Stomach (tissue), 4 donors: ENCODE measurements at regions not wholly inside any gene's neighbourhood (a gene's known extent, or its start where the extent isn't known, plus 50 kb on each side); places are given as distances from the start of the nearest gene placed in this dataset.

Experiments
- POLR2AphosphoS5 ChIP-seq, 3 donors: sonication (generic); formaldehyde crosslinking; IDR thresholded peaks; one replicate each; pipeline ENCODE4 v1.6.1; 2016; ENCODE audit warnings: antibody characterized with exemption in 3 of 3
- TF ChIP-seq, protein P1 (sequence below), 7 experiments: fragments of 450-650 bp in 4 of 7; fragments of 200-600 bp in 3 of 7; sonication (generic) in 3 of 7; IDR thresholded peaks; one replicate each; pipeline ENCODE4 v1.5.1; 2016 to 2019; ENCODE audit warnings: antibody characterized with exemption in 7 of 7, control low read depth in 2 of 7, mild to moderate bottlenecking in 1 of 7

DNA sequence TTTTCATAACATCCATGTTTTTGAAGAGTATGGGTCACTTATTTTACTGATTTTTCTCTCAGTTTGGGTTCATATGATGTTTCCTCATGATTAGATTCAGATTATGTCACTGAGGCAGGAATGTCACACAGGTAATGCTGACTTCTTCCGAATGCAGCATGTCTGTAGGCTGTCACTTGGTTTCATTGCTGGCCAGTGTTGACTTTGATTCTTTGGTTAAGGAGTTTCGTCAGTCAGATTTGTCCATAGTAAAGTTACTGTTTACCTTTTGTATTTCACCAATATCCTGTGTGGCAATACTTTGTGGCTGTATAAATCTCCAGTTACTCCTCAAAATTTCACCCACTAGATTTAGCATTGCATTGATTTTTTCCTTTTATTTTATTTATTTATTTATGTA lies 105.6 kb downstream of the MRPL57 start:
- TF ChIP-seq POLR2AphosphoS5 (IDR thresholded peaks at IDR 0.05) = no peak
- TF ChIP-seq, protein P1, sequence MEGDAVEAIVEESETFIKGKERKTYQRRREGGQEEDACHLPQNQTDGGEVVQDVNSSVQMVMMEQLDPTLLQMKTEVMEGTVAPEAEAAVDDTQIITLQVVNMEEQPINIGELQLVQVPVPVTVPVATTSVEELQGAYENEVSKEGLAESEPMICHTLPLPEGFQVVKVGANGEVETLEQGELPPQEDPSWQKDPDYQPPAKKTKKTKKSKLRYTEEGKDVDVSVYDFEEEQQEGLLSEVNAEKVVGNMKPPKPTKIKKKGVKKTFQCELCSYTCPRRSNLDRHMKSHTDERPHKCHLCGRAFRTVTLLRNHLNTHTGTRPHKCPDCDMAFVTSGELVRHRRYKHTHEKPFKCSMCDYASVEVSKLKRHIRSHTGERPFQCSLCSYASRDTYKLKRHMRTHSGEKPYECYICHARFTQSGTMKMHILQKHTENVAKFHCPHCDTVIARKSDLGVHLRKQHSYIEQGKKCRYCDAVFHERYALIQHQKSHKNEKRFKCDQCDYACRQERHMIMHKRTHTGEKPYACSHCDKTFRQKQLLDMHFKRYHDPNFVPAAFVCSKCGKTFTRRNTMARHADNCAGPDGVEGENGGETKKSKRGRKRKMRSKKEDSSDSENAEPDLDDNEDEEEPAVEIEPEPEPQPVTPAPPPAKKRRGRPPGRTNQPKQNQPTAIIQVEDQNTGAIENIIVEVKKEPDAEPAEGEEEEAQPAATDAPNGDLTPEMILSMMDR (IDR thresholded peaks at IDR 0.05) = no peak
